ENCODE measurements at regions not wholly inside any gene's neighbourhood (a gene's known extent, or its start where the extent isn't known, plus 50 kb on each side); places are given as distances from the start of the nearest gene placed in this dataset.

DNA sequence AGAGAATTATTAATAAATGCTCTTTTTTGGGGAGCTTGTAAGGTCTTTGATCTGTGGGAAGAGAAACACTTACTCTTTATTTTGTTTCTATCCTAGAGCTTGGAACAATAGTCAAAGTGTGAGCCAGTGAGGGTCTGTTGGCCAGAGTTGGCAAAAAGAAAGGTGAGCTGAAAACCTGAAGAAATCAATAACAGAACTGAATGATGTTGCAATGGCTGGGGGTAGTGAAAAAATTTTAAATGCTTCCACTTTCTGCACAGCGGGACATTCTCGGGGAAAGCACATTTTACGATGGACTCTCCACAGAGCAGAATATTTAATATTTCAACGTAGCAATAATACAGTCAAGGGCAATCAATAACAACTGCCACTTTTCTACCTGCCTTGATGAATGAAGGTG is 78.9 kb downstream of the SKA1 start:
- Histone ChIP-seq H3K79me2 (ENCODE audit: insufficient read depth, low read length) (no peaks in the 10 kb centered on the region), H3K9ac (ENCODE audit: low read depth, low read length, poor library complexity, severe bottlenecking) (no peak overlapping the region), H3K9me3 (ENCODE audit: insufficient read depth, low read depth, low read length) (no peaks in the 10 kb centered on the region), H3K4me3 (ENCODE audit: low read length, poor library complexity, severe bottlenecking) (no peak overlapping the region), H3K36me3 (ENCODE audit: insufficient read depth, low read length) (no peaks in the 10 kb centered on the region), H3K27me3 (ENCODE audit: insufficient read depth, low read length, poor library complexity, severe bottlenecking) (no peaks in the 10 kb centered on the region), H3K4me1 (ENCODE audit: insufficient read depth, low read length, poor library complexity, severe bottlenecking) (no peaks in the 10 kb centered on the region), H2AFZ (ENCODE audit: low read length) (no peak overlapping the region), H3F3A (ENCODE audit: low read depth) (no peaks in the 10 kb centered on the region), H3K9me2 (replicated peaks; ENCODE audit: low read depth, low read length) (no peaks in the 10 kb centered on the region), H3K4me2 (ENCODE audit: low read depth, low read length, poor library complexity, severe bottlenecking) (no peak overlapping the region), H4K20me1 (ENCODE audit: insufficient read depth, low read length, poor library complexity, severe bottlenecking) (no peaks in the 10 kb centered on the region)
- TF ChIP-seq CTCF (conservative IDR thresholded peaks at IDR 0.05; ENCODE audit: low read length) (no peak), EZH2phosphoT487 (IDR thresholded peaks at IDR 0.05; ENCODE audit: borderline replicate concordance) (no peak)

DNA sequence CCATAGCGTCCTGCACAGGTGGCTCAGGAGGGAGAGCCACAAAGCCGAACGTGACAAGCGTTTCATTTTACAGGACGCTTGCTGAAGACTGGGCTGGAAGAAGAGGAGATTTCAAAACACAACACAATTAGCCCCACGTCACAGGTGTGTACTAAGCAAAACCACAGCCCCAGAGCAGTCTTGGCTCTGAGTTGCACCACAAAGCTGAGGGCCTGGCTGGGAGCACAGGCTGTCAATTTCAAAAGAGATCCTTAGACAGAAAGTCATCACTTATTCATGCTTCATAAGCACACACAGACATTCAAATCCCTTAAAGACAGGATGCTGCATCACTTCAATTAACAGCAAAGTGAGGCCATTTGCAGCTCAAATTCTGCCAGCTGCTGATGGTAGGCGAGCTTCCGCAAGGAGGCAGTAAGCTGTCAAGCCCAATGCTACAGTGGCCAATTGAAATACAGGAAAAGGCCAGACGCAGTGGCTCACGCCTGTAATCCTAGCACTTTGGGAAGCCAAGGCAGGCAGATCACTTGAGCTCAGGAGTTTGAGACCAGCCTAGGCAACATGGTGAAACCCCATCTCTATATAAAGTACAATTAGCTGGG is 79.6 kb downstream of the SKA1 start:
- H3K36me3 ChIP-seq (ENCODE audit: insufficient read depth, low read length), result no peaks in the 10 kb centered on the region
- H3F3A ChIP-seq (ENCODE audit: low read depth), result no peaks in the 10 kb centered on the region
- no peak overlapping the region for H2AFZ ChIP-seq (ENCODE audit: low read length)
- H3K9ac ChIP-seq (ENCODE audit: low read depth, low read length, poor library complexity, severe bottlenecking), result no peak overlapping the region
- no peaks in the 10 kb centered on the region for H3K9me3 ChIP-seq (ENCODE audit: insufficient read depth, low read depth, low read length)
- no peaks in the 10 kb centered on the region for H3K27me3 ChIP-seq (ENCODE audit: insufficient read depth, low read length, poor library complexity, severe bottlenecking)
- no peaks in the 10 kb centered on the region for H4K20me1 ChIP-seq (ENCODE audit: insufficient read depth, low read length, poor library complexity, severe bottlenecking)
- H3K79me2 ChIP-seq (ENCODE audit: insufficient read depth, low read length), result no peaks in the 10 kb centered on the region
- H3K4me2 ChIP-seq (ENCODE audit: low read depth, low read length, poor library complexity, severe bottlenecking), result no peak overlapping the region
- no peak for TF ChIP-seq EZH2phosphoT487 (IDR thresholded peaks at IDR 0.05; ENCODE audit: borderline replicate concordance)
- H3K4me3 ChIP-seq (ENCODE audit: low read length, poor library complexity, severe bottlenecking), result no peak overlapping the region
- H3K9me2 ChIP-seq (replicated peaks; ENCODE audit: low read depth, low read length), result no peaks in the 10 kb centered on the region
- no peaks in the 10 kb centered on the region for H3K4me1 ChIP-seq (ENCODE audit: insufficient read depth, low read length, poor library complexity, severe bottlenecking)

DNA sequence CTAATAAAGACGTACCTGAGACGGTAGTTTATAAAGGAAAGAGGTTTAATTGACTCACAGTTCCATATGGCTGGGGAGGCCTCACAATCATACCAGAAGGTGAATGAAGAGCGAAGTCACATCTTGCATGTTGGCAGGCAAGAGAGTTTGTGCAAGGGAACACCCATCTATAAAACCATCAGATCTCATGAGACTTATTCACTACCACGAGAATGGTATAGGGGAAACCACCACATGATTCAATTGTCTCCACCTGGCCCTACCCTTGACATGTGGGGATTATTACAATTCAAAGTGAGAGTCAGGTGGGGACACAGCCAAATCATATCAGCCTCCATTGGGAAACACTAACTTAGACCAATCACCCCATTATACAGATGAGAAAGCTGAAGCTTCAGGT is 81.4 kb downstream of the SKA1 start:
- Histone ChIP-seq H3K9ac (ENCODE audit: low read depth, low read length, poor library complexity, severe bottlenecking) (no peak overlapping the region), H3K27me3 (ENCODE audit: insufficient read depth, low read length, poor library complexity, severe bottlenecking) (no peaks in the 10 kb centered on the region), H3K9me3 (ENCODE audit: insufficient read depth, low read depth, low read length) (no peaks in the 10 kb centered on the region), H2AFZ (ENCODE audit: low read length) (no peak overlapping the region), H3K9me2 (replicated peaks; ENCODE audit: low read depth, low read length) (no peaks in the 10 kb centered on the region), H4K20me1 (ENCODE audit: insufficient read depth, low read length, poor library complexity, severe bottlenecking) (no peaks in the 10 kb centered on the region), H3K4me3 (ENCODE audit: low read length, poor library complexity, severe bottlenecking) (no peak overlapping the region), H3K36me3 (ENCODE audit: insufficient read depth, low read length) (no peaks in the 10 kb centered on the region), H3K4me2 (ENCODE audit: low read depth, low read length, poor library complexity, severe bottlenecking) (no peak overlapping the region), H3K4me1 (ENCODE audit: insufficient read depth, low read length, poor library complexity, severe bottlenecking) (no peaks in the 10 kb centered on the region), H3K79me2 (ENCODE audit: insufficient read depth, low read length) (no peaks in the 10 kb centered on the region), H3F3A (ENCODE audit: low read depth) (no peaks in the 10 kb centered on the region)
- TF ChIP-seq CTCF (conservative IDR thresholded peaks at IDR 0.05; ENCODE audit: low read length) (no peak), EZH2phosphoT487 (IDR thresholded peaks at IDR 0.05; ENCODE audit: borderline replicate concordance) (no peak)

GRCh38 chr18:50457639-50458038 is 82.8 kb downstream of the SKA1 start:
- H3K4me1 ChIP-seq (ENCODE audit: insufficient read depth, low read length, poor library complexity, severe bottlenecking), result no peaks in the 10 kb centered on the region
- TF ChIP-seq EZH2phosphoT487 (IDR thresholded peaks at IDR 0.05; ENCODE audit: borderline replicate concordance) (no peak), CTCF (conservative IDR thresholded peaks at IDR 0.05; ENCODE audit: low read length) (no peak)
- no peaks in the 10 kb centered on the region for H3K27me3 ChIP-seq (ENCODE audit: insufficient read depth, low read length, poor library complexity, severe bottlenecking)
- H4K20me1 ChIP-seq (ENCODE audit: insufficient read depth, low read length, poor library complexity, severe bottlenecking), result no peaks in the 10 kb centered on the region
- no peaks in the 10 kb centered on the region for H3F3A ChIP-seq (ENCODE audit: low read depth)
- H3K4me2 ChIP-seq (ENCODE audit: low read depth, low read length, poor library complexity, severe bottlenecking), result no peak overlapping the region
- H3K9ac ChIP-seq (ENCODE audit: low read depth, low read length, poor library complexity, severe bottlenecking), result no peak overlapping the region
- H3K4me3 ChIP-seq (ENCODE audit: low read length, poor library complexity, severe bottlenecking), result no peak overlapping the region
- no peak overlapping the region for H2AFZ ChIP-seq (ENCODE audit: low read length)
- H3K79me2 ChIP-seq (ENCODE audit: insufficient read depth, low read length), result no peaks in the 10 kb centered on the region
- H3K9me2 ChIP-seq (replicated peaks; ENCODE audit: low read depth, low read length), result no peaks in the 10 kb centered on the region
- no peaks in the 10 kb centered on the region for H3K9me3 ChIP-seq (ENCODE audit: insufficient read depth, low read depth, low read length)
- H3K36me3 ChIP-seq (ENCODE audit: insufficient read depth, low read length), result no peaks in the 10 kb centered on the region

Measured in Loucy (cell line).